ENCODE measurements at regions not wholly inside any gene's neighbourhood (a gene's known extent, or its start where the extent isn't known, plus 50 kb on each side); places are given as distances from the start of the nearest gene placed in this dataset.

DNA sequence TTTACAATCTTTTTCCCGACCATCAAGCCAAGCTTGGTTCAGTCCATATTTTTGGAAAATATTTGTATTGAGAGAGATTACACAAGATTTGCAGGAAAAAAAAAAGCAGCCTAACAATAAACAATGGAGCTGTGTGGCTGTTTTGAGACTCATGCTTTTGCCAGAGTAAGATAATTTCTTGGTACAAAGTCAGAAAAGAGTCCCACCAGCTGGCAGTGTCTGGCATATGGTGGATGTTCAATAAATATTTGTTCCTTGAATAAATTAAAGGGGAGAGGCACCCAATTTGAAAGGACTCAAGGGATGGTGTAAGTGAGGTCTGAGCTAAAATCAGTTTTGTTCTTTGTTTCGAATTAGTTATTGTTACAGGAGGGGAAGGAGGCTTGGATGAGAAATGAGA is 78.1 kb upstream of the RPH3A start:
- no peak for TF ChIP-seq CTCF (IDR thresholded peaks at IDR 0.05; ENCODE audit: low read depth, low read length, missing control alignments)
- no peak overlapping the region for H3K4me3 ChIP-seq (replicated peaks; ENCODE audit: low read depth, low read length)
- DNase-seq (ENCODE audit: extremely low read depth, low read depth) = no peak

DNA sequence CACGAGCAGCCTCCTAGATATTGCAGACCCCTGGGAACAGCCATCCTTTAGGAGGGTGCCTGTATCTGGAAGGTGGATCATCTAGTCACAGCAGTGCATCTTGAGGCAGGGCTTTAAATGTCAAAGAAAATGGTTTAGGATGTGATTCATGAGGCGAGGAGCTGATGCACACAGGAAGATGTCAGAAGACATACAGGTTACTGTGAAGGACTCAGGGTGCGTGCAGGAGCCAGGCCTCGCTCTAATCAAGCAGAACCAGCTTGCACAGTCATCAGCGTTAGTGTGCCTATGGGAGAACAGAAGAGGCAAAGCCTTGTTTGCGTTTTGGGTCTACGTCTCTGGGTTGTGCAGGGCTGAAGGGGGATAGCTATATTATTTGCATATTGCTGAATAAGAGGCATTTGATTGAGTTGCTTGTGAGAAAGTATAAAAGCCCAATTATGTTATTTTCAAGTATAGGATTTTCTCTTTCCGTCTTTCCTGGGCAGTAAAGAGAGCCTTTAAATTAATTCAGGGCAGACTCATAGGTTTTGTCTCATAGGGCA is 77.3 kb upstream of the RPH3A start:
- no peak for TF ChIP-seq CTCF (IDR thresholded peaks at IDR 0.05; ENCODE audit: low read depth, low read length, missing control alignments)
- no peak for DNase-seq (ENCODE audit: extremely low read depth, low read depth)

DNA sequence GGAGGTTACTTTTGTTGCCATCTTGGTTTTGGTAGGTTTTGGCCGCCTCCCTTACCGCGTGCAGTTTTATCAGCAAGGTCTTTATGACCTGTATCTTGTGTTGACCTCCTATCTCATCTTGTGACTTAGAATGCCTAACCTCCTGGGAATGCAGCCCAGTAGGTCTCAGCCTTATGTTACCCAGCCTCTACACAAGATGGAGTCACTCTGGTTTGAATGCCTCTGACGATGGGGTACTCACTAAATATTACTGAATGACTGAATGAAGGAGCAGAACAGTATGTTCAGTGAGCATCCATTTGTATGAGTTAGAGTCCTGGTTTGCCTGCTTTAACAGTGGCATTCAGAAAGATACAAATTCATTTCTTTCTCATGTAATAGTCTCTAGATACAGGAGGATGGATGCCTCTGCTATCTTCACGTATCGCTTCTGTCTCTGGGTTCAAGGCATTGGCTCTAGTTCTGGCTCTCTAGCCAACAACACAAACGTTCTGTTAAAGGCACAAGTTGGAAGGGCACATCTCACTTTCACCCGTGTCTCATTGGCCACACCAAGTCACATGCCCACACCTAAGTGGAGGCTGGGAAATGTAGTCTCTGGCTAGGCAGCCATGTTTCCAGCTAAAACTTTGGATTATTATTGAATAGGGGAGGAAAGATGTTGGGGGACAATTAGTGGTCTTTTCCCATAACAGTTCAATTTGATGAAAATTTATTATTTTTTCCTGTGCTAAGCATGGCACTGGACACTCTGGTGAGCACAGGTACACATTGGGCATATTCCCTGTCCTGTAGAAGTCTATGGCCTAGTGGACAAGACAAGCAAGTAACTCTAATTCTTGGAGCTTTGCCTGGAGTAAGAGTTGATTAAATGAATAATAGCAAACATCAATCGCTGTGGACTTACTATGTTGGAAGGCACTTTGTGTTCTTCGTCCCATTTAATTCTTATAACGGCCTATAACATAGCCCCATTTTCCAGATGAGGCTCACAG is 75.2 kb upstream of the RPH3A start:
- H3K4me3 ChIP-seq (replicated peaks; ENCODE audit: low read depth, low read length) = no peak overlapping the region
- no peak for TF ChIP-seq CTCF (IDR thresholded peaks at IDR 0.05; ENCODE audit: low read depth, low read length, missing control alignments)
- DNase-seq (ENCODE audit: extremely low read depth, low read depth) = no peak

More for the DNA sequence above, 77.3 kb upstream of the RPH3A start:
- H3K4me3 ChIP-seq (replicated peaks; ENCODE audit: low read depth, low read length) = no peak overlapping the region

GRCh38 chr12:112728864-112729263 is 62.7 kb upstream of the RPH3A start:
- DNase-seq (ENCODE audit: extremely low read depth, low read depth) = no peak
- TF ChIP-seq CTCF (IDR thresholded peaks at IDR 0.05; ENCODE audit: low read depth, low read length, missing control alignments) = no peak
- H3K4me3 ChIP-seq (replicated peaks; ENCODE audit: low read depth, low read length) = no peak overlapping the region

- no peak for TF ChIP-seq CTCF (IDR thresholded peaks at IDR 0.05; ENCODE audit: low read depth, low read length, missing control alignments)
- DNase-seq (ENCODE audit: extremely low read depth, low read depth) = no peak
- no peak overlapping the region for H3K4me3 ChIP-seq (replicated peaks; ENCODE audit: low read depth, low read length)
Measured at GRCh38 chr12:112734859-112735695, 56.5 kb upstream of the RPH3A start.

- DNase-seq (ENCODE audit: extremely low read depth, low read depth) = no peak
- no peak overlapping the region for H3K4me3 ChIP-seq (replicated peaks; ENCODE audit: low read depth, low read length)
- TF ChIP-seq CTCF (IDR thresholded peaks at IDR 0.05; ENCODE audit: low read depth, low read length, missing control alignments) = no peak
Measured at GRCh38 chr12:112738531-112738930, 53.0 kb upstream of the RPH3A start.
